ENCODE measurements at regions not wholly inside any gene's neighbourhood (a gene's known extent, or its start where the extent isn't known, plus 50 kb on each side); places are given as distances from the start of the nearest gene placed in this dataset.
A peak's percentile ranks its signal among the peaks of the same experiment; 100 is the strongest.
"Not testable (repeated sequence)": the region's sequence is repeated elsewhere in the genome, so short reads cannot be mapped to it uniquely, and the experiment has no call there.

- DNase-seq, result peak; percentile 77
Observed at GRCh38 chr12:131321988-131322387, 368.3 kb downstream of the ADGRD1 start.

- not testable (repeated sequence) for DNase-seq
Observed at GRCh38 chr12:131322460-131322859, 368.8 kb downstream of the ADGRD1 start.

GRCh38 chr12:131323879-131324278 is 370.2 kb downstream of the ADGRD1 start:
- DNase-seq, result peak; percentile 19

- DNase-seq, result no peak
Observed at GRCh38 chr12:131327521-131328488, 374.1 kb downstream of the ADGRD1 start.

GRCh38 chr12:131328861-131329845 is 375.4 kb downstream of the ADGRD1 start:
- not testable (repeated sequence) for DNase-seq

GRCh38 chr12:131330106-131330815 is 376.6 kb downstream of the ADGRD1 start:
- DNase-seq, result no peak

- no peak for DNase-seq
Observed at GRCh38 chr12:131331148-131331750, 377.5 kb downstream of the ADGRD1 start.

GRCh38 chr12:131332224-131332623 is 378.5 kb downstream of the ADGRD1 start:
- DNase-seq, result no peak

- DNase-seq, result no peak
Observed at GRCh38 chr12:131333136-131333535, 377.8 kb upstream of the SFSWAP start.

- DNase-seq, result no peak
Observed at GRCh38 chr12:131333621-131334440, 377.1 kb upstream of the SFSWAP start.

- DNase-seq, result no peak
Observed at GRCh38 chr12:131334835-131335234, 376.1 kb upstream of the SFSWAP start.

- DNase-seq, result peak; percentile 34
Observed at GRCh38 chr12:131335456-131335855, 375.4 kb upstream of the SFSWAP start.

GRCh38 chr12:131337861-131338260 is 373.0 kb upstream of the SFSWAP start:
- DNase-seq, result not testable (repeated sequence)

GRCh38 chr12:131340616-131341210 is 370.2 kb upstream of the SFSWAP start:
- no peak for DNase-seq

- not testable (repeated sequence) for DNase-seq
Observed at GRCh38 chr12:131341608-131342007, 369.3 kb upstream of the SFSWAP start.

- not testable (repeated sequence) for DNase-seq
Observed at GRCh38 chr12:131343436-131343835, 367.5 kb upstream of the SFSWAP start.

- not testable (repeated sequence) for DNase-seq
Observed at GRCh38 chr12:131344715-131345520, 366.0 kb upstream of the SFSWAP start.

GRCh38 chr12:131345521-131346436 is 365.1 kb upstream of the SFSWAP start:
- no peak for DNase-seq

All from OCI-M1 (cell line).